ENCODE measurements at regions not wholly inside any gene's neighbourhood (a gene's known extent, or its start where the extent isn't known, plus 50 kb on each side); places are given as distances from the start of the nearest gene placed in this dataset.

GRCh38 chr1:218692808-218693207 is 347.7 kb downstream of the TGFB2 start:
- Histone ChIP-seq H3K4me1 (ENCODE audit: control insufficient read depth, insufficient read depth, low read length) (peaks cover 17% of the 10 kb centered on the region), H3K4me3 (ENCODE audit: low read length) (no peak overlapping the region), H3K9ac (ENCODE audit: low read depth, low read length) (no peak overlapping the region), H3K9me3 (replicated peaks; ENCODE audit: low read length) (no peaks in the 10 kb centered on the region), H3K27me3 (ENCODE audit: control insufficient read depth, insufficient read depth, low read length) (no peaks in the 10 kb centered on the region), H3K4me2 (ENCODE audit: low read length) (no peak overlapping the region), H3K36me3 (ENCODE audit: insufficient read depth, low read length) (no peaks in the 10 kb centered on the region)

GRCh38 chr1:218693599-218693998 is 348.5 kb downstream of the TGFB2 start:
- Histone ChIP-seq H3K9me3 (replicated peaks; ENCODE audit: low read length) (no peaks in the 10 kb centered on the region), H3K36me3 (ENCODE audit: insufficient read depth, low read length) (no peaks in the 10 kb centered on the region), H3K4me2 (ENCODE audit: low read length) (no peak overlapping the region), H3K4me3 (ENCODE audit: low read length) (no peak overlapping the region), H3K27me3 (ENCODE audit: control insufficient read depth, insufficient read depth, low read length) (no peaks in the 10 kb centered on the region), H3K9ac (ENCODE audit: low read depth, low read length) (no peak overlapping the region), H3K4me1 (ENCODE audit: control insufficient read depth, insufficient read depth, low read length) (peaks cover 17% of the 10 kb centered on the region)

- H3K9ac ChIP-seq (ENCODE audit: low read depth, low read length) = no peak overlapping the region
- no peaks in the 10 kb centered on the region for H3K9me3 ChIP-seq (replicated peaks; ENCODE audit: low read length)
- H3K4me3 ChIP-seq (ENCODE audit: low read length) = no peak overlapping the region
- H3K36me3 ChIP-seq (ENCODE audit: insufficient read depth, low read length) = no peaks in the 10 kb centered on the region
- H3K4me1 ChIP-seq (ENCODE audit: control insufficient read depth, insufficient read depth, low read length) = peaks cover 18% of the 10 kb centered on the region
- no peaks in the 10 kb centered on the region for H3K27me3 ChIP-seq (ENCODE audit: control insufficient read depth, insufficient read depth, low read length)
- H3K4me2 ChIP-seq (ENCODE audit: low read length) = no peak overlapping the region
These were observed 348.9 kb downstream of the TGFB2 start for GRCh38 chr1:218694085-218694484.

GRCh38 chr1:218694636-218695035 is 349.5 kb downstream of the TGFB2 start:
- no peak overlapping the region for H3K4me3 ChIP-seq (ENCODE audit: low read length)
- no peaks in the 10 kb centered on the region for H3K27me3 ChIP-seq (ENCODE audit: control insufficient read depth, insufficient read depth, low read length)
- peaks cover 23% of the 10 kb centered on the region for H3K4me1 ChIP-seq (ENCODE audit: control insufficient read depth, insufficient read depth, low read length)

DNA sequence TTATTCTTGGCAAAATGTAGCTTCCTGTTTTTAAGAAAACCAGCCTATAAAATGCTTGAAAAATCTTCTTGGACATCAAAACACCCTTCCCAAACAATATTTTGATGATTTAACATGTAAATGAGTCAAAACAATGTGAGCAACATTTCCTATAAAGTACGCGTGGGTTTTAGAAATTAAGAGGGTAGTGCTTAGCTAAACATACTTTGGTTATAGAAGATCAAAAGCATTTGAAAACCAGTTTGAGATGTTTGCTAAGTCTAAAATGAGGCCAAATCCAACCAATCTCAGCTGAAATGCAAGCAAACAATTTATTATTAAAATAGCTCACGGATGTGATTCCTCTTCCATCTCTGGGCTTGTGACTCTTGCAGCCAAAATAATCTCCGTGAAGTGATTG is 350.4 kb downstream of the TGFB2 start:
- Histone ChIP-seq H3K9ac (ENCODE audit: low read depth, low read length) (no peak overlapping the region), H3K36me3 (ENCODE audit: insufficient read depth, low read length) (no peaks in the 10 kb centered on the region), H3K9me3 (replicated peaks; ENCODE audit: low read length) (no peaks in the 10 kb centered on the region), H3K4me3 (ENCODE audit: low read length) (no peak overlapping the region), H3K4me1 (ENCODE audit: control insufficient read depth, insufficient read depth, low read length) (peaks cover 26% of the 10 kb centered on the region), H3K4me2 (ENCODE audit: low read length) (no peak overlapping the region), H3K27me3 (ENCODE audit: control insufficient read depth, insufficient read depth, low read length) (no peaks in the 10 kb centered on the region)

More at GRCh38 chr1:218694636-218695035, 349.5 kb downstream of the TGFB2 start:
- Histone ChIP-seq H3K9ac (ENCODE audit: low read depth, low read length) (no peak overlapping the region), H3K36me3 (ENCODE audit: insufficient read depth, low read length) (no peaks in the 10 kb centered on the region), H3K9me3 (replicated peaks; ENCODE audit: low read length) (no peaks in the 10 kb centered on the region), H3K4me2 (ENCODE audit: low read length) (no peak overlapping the region)

- no peaks in the 10 kb centered on the region for H3K27me3 ChIP-seq (ENCODE audit: control insufficient read depth, insufficient read depth, low read length)
- H3K4me3 ChIP-seq (ENCODE audit: low read length) = no peak overlapping the region
- H3K9ac ChIP-seq (ENCODE audit: low read depth, low read length) = no peak overlapping the region
- no peaks in the 10 kb centered on the region for H3K36me3 ChIP-seq (ENCODE audit: insufficient read depth, low read length)
- H3K4me2 ChIP-seq (ENCODE audit: low read length) = no peak overlapping the region
- H3K9me3 ChIP-seq (replicated peaks; ENCODE audit: low read length) = no peaks in the 10 kb centered on the region
- peaks cover 26% of the 10 kb centered on the region for H3K4me1 ChIP-seq (ENCODE audit: control insufficient read depth, insufficient read depth, low read length)
These were observed 353.0 kb downstream of the TGFB2 start for GRCh38 chr1:218698141-218698540.

DNA sequence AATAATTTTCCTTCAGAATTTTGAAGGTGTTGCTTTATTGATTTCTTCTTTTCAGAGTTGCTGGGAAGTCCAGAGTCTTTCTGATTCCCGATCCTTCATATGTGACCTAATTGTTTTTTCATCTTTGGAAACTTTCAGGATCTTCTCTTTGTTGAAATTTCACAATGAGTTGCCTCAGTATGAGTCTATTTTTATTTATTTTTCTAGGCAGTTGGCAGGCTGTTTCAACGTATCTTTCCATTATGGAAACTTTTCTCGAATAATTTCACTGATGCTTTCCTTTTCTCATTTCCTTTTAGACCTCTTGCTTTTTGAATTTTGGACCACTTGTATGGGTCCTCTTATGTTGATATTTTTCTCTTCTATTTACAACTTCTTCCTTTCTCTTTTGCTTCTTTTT is 354.3 kb downstream of the TGFB2 start:
- Histone ChIP-seq H3K4me2 (ENCODE audit: low read length) (peak overlapping the region; percentile 6), H3K27me3 (ENCODE audit: control insufficient read depth, insufficient read depth, low read length) (no peaks in the 10 kb centered on the region), H3K4me1 (ENCODE audit: control insufficient read depth, insufficient read depth, low read length) (peaks cover 23% of the 10 kb centered on the region), H3K4me3 (ENCODE audit: low read length) (no peak overlapping the region), H3K36me3 (ENCODE audit: insufficient read depth, low read length) (no peaks in the 10 kb centered on the region), H3K9me3 (replicated peaks; ENCODE audit: low read length) (no peaks in the 10 kb centered on the region), H3K9ac (ENCODE audit: low read depth, low read length) (no peak overlapping the region)

- H3K4me1 ChIP-seq (ENCODE audit: control insufficient read depth, insufficient read depth, low read length) = peaks cover 23% of the 10 kb centered on the region
- no peak overlapping the region for H3K4me2 ChIP-seq (ENCODE audit: low read length)
- H3K36me3 ChIP-seq (ENCODE audit: insufficient read depth, low read length) = no peaks in the 10 kb centered on the region
- no peak overlapping the region for H3K9ac ChIP-seq (ENCODE audit: low read depth, low read length)
- H3K4me3 ChIP-seq (ENCODE audit: low read length) = no peak overlapping the region
- no peaks in the 10 kb centered on the region for H3K9me3 ChIP-seq (replicated peaks; ENCODE audit: low read length)
- no peaks in the 10 kb centered on the region for H3K27me3 ChIP-seq (ENCODE audit: control insufficient read depth, insufficient read depth, low read length)
These were observed 354.7 kb downstream of the TGFB2 start for GRCh38 chr1:218699865-218700264.

GRCh38 chr1:218700666-218701065 is 355.5 kb downstream of the TGFB2 start:
- Histone ChIP-seq H3K27me3 (ENCODE audit: control insufficient read depth, insufficient read depth, low read length) (no peaks in the 10 kb centered on the region), H3K9me3 (replicated peaks; ENCODE audit: low read length) (no peaks in the 10 kb centered on the region), H3K4me3 (ENCODE audit: low read length) (no peak overlapping the region), H3K4me1 (ENCODE audit: control insufficient read depth, insufficient read depth, low read length) (peaks cover 24% of the 10 kb centered on the region), H3K36me3 (ENCODE audit: insufficient read depth, low read length) (no peaks in the 10 kb centered on the region), H3K9ac (ENCODE audit: low read depth, low read length) (no peak overlapping the region), H3K4me2 (ENCODE audit: low read length) (no peak overlapping the region)

DNA sequence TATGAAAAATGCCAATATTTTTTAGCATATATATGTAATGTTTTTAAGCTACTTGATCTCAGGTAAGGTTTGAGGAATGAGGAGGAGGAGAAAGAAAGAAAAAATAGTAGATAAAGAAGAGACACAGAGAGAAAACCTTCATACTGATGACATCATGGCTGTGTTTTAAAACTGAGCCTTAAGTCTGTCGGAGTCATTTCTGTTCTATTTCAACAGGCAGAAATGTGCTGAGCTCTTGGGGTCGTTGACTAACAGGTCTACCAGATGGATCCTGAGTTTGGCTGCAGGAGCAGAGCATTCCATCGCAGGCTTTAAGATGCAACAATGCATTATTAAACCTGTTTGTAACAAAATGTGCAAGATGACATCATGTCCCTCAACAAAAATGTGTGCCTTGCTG is 356.0 kb downstream of the TGFB2 start:
- Histone ChIP-seq H3K27me3 (ENCODE audit: control insufficient read depth, insufficient read depth, low read length) (no peaks in the 10 kb centered on the region), H3K4me3 (ENCODE audit: low read length) (no peak overlapping the region)

GRCh38 chr1:218702775-218703174 is 357.6 kb downstream of the TGFB2 start:
- Histone ChIP-seq H3K27me3 (ENCODE audit: control insufficient read depth, insufficient read depth, low read length) (no peaks in the 10 kb centered on the region), H3K4me2 (ENCODE audit: low read length) (no peak overlapping the region), H3K4me3 (ENCODE audit: low read length) (no peak overlapping the region), H3K9me3 (replicated peaks; ENCODE audit: low read length) (no peaks in the 10 kb centered on the region), H3K9ac (ENCODE audit: low read depth, low read length) (no peak overlapping the region), H3K36me3 (ENCODE audit: insufficient read depth, low read length) (no peaks in the 10 kb centered on the region), H3K4me1 (ENCODE audit: control insufficient read depth, insufficient read depth, low read length) (peaks cover 41% of the 10 kb centered on the region)

More for the DNA sequence above, 356.0 kb downstream of the TGFB2 start:
- H3K4me1 ChIP-seq (ENCODE audit: control insufficient read depth, insufficient read depth, low read length) = peaks cover 28% of the 10 kb centered on the region
- no peaks in the 10 kb centered on the region for H3K36me3 ChIP-seq (ENCODE audit: insufficient read depth, low read length)
- no peak overlapping the region for H3K4me2 ChIP-seq (ENCODE audit: low read length)
- H3K9ac ChIP-seq (ENCODE audit: low read depth, low read length) = no peak overlapping the region
- H3K9me3 ChIP-seq (replicated peaks; ENCODE audit: low read length) = no peaks in the 10 kb centered on the region

DNA sequence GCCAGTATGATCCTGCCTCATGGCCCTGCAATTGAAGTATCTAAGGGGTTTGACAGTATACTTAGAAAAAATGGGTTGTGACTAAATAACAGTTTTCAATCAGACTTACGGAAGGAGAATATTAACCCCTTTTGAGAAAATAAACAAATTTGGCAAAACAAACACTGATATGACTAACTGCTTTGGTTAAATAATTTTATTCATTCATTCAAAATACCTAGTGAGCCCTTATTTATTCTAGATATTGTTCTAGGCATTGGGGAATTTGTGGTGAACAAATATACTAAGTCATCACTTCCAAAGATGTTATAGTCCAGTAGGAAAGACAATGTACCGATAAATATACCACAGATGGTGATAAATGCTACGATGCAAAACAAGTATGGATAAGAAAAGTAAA is 358.7 kb downstream of the TGFB2 start:
- Histone ChIP-seq H3K4me3 (ENCODE audit: low read length) (no peak overlapping the region), H3K4me1 (ENCODE audit: control insufficient read depth, insufficient read depth, low read length) (peaks cover 41% of the 10 kb centered on the region), H3K36me3 (ENCODE audit: insufficient read depth, low read length) (no peaks in the 10 kb centered on the region), H3K27me3 (ENCODE audit: control insufficient read depth, insufficient read depth, low read length) (no peaks in the 10 kb centered on the region), H3K9ac (ENCODE audit: low read depth, low read length) (no peak overlapping the region), H3K9me3 (replicated peaks; ENCODE audit: low read length) (no peaks in the 10 kb centered on the region), H3K4me2 (ENCODE audit: low read length) (no peak overlapping the region)
